ENCODE measurements at regions not wholly inside any gene's neighbourhood (a gene's known extent, or its start where the extent isn't known, plus 50 kb on each side); places are given as distances from the start of the nearest gene placed in this dataset.

DNA sequence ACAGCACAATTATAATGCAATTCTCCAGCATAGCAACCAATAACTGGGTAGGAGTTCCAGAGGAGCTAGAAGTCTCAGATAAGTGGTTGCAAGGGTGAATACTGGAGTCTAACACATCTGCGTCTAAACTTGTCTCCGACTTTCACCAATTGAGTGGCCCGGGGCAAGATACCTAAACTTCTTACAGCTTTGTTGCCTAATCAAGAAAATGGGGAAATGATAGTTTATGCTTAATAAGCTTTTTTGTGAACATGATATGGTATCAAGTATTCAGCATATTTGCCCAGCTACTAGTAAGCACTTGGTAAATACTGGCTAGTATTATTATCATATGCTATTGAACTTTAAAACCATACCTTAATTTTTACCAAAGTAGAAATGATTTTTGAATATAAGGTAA lies 183.5 kb downstream of the KCNJ2 start:
- TF ChIP-seq, protein P1, sequence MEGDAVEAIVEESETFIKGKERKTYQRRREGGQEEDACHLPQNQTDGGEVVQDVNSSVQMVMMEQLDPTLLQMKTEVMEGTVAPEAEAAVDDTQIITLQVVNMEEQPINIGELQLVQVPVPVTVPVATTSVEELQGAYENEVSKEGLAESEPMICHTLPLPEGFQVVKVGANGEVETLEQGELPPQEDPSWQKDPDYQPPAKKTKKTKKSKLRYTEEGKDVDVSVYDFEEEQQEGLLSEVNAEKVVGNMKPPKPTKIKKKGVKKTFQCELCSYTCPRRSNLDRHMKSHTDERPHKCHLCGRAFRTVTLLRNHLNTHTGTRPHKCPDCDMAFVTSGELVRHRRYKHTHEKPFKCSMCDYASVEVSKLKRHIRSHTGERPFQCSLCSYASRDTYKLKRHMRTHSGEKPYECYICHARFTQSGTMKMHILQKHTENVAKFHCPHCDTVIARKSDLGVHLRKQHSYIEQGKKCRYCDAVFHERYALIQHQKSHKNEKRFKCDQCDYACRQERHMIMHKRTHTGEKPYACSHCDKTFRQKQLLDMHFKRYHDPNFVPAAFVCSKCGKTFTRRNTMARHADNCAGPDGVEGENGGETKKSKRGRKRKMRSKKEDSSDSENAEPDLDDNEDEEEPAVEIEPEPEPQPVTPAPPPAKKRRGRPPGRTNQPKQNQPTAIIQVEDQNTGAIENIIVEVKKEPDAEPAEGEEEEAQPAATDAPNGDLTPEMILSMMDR (conservative IDR thresholded peaks at IDR 0.05) = no peak
- TF ChIP-seq ZFX (IDR thresholded peaks at IDR 0.05) = no peak
